GM18951 (cell line): ENCODE measurements at regions not wholly inside any gene's neighbourhood (a gene's known extent, or its start where the extent isn't known, plus 50 kb on each side); places are given as distances from the start of the nearest gene placed in this dataset.

ENCODE experiments used
- POLR2A ChIP-seq: IDR thresholded peaks from 4 replicates; pipeline ENCODE4 v1.6.1; 2011; ENCODE audit warnings: mild to moderate bottlenecking; ENCODE audit not compliant: insufficient read length, insufficient read depth; ENCODE audit errors: extremely low read depth
- in situ Hi-C: fragments of 300-500 bp; cut with MboI; formaldehyde crosslinking; loops from one replicate; pipeline ENCODE4 v1.12.0; 2022; ENCODE audit warnings: low sequenced_read_pairs, mixed read lengths, inconsistent platforms; ENCODE audit not compliant: unreplicated experiment

DNA sequence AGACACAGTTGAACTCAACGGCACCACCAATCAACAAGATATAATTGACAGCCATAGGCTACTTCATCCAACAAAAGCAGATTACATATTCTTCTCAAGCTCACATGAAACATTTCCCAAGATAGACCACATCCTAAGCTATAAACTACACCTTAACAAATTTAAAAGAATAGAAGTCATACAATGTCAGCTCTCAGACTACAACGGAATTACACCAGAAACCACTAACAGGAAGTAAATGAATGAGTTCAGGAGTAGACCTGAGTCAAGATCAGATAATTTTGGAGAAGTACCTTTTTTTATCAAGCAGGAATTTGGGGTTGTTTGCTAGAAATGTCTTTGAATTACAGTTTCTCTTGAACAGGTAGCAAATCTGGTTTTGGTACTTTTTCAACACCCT is 237.8 kb downstream of the TBX18 start:
- in situ Hi-C loops, result no loop called here
- TF ChIP-seq POLR2A, result no peak

DNA sequence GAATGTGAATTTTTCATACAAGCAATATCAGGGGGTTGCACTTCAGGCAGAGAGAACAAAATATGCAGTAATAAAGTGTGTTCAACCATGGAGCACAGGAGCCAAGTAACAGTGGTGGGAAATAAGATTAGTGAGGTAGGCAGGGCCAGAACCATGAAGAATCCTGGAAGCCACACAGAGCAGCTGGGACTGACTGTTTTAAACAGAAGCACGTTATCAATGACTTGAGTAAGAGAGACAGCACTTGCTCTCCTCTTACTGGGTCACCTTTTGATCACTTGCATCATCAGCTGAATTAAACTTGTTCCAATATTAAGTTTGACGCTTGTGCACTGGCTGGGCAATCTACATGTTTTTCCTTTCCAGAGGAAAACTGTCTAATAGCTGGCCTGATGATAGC is 238.5 kb downstream of the TBX18 start:
- in situ Hi-C loops, result no loop called here
- TF ChIP-seq POLR2A, result no peak

DNA sequence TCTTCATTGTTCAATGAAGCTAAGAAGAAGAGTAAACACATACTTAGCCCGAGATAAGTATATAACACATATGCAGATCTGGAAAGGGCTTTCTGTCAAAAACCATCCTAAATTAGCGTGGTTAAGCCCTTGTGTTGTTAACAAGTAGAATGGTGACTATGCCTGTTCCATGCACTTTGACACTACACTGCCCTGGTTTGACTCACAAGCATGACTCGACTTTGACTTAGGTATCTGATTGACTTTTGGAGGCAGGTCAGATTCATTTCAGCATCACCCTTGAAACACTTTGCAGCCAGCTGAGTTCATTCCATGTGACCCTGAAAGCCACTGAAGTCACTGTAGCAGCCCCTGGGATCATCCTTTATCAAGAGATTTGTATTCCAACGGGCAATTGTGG is 239.8 kb downstream of the TBX18 start:
- TF ChIP-seq POLR2A, result no peak
- in situ Hi-C loops, result no loop called here

DNA sequence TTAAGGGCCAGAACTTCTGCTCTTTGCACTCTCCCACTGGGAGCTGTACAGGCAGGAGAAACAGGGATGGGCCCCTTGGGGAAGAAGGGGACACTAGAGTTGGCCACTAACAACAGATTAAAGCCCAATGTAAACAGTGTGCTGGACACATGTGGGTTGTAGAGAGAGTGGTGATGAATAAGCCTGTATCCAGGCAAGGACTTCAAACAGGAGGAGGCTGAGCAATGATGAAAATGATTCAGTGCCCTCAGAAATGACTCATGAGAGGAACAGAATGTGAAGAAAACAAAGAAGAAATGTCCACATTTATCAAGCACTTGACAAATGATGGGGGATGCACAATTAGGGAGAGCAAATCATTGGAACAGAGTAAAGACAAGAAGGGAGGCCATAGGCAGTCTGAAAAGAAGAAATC is 242.3 kb downstream of the TBX18 start:
- no peak for TF ChIP-seq POLR2A
- in situ Hi-C loops, result no loop called here

DNA sequence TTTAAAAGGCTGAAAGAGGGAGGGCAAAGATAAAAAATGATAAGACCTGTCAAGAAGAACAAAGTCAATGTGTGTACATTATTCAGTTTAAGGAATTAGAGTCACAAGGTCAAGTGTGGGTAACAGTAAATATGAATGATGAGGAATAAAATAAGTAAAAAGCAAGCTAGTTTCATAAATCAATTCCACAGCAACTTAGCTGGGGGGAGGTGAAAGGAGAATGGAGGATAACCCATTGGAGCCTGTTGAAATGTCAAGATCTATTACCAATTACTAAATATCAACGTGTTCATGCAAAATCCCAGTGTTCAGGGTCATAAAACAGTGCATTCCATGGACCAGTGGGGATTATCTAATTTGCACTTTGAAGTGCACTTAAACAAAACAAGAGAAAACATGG is 242.9 kb downstream of the TBX18 start:
- no peak for TF ChIP-seq POLR2A
- in situ Hi-C loops, result no loop called here

DNA sequence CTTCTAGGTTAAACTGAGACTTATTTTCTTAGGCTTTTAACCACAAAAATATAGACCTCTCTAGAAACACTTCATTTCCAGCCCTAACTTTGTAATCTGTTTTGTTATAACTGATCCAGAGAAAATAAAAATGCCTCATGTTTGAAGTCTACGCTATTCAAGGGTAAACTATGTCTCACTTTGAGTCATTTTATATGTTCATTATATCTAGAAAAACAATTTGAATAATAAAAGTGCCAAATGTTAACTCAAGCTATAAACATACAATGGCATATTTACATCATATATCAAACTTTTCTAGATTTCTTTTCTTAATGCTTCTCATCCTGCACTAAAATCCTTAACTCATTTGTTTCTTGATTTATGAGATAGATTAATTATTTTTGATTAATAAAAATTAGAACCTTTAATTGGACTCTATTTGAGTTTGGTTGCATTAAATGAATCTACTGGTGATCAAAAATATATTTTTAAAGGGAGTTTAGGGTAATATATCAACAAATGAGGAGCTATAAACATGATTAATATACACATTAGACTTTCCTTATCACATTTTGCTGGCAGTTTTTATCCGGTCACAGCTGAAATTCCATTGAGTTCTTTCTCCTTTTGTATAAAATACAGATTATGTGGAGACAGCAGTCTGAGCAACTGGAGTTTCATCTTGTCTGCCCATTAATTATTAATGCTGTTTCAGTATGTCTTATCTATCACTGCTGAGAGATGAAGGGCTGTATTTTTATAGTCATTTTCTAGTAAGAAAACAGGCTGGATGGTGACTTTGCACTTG is 246.5 kb downstream of the TBX18 start:
- in situ Hi-C loops, result no loop called here

DNA sequence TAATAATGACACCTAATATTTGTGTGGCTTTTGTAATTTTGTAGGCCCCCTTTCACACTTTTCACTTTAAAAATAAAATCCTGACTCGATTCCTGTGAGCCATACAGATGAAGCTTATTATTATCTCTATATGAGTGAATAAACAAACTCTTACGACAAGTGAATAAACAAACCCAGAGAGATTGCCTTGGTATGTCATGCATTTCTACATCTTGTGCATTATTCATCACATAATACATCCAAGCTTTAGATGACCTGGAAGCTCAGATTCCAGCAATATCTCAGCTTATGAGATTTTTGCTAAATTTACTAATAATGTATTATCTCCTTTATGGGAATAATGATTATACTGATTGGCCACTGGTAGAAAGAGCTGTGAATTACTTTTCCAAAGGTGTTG is 248.2 kb downstream of the TBX18 start:
- no peak for TF ChIP-seq POLR2A
- in situ Hi-C loops, result no loop called here

More for the DNA sequence above, 246.5 kb downstream of the TBX18 start:
- TF ChIP-seq POLR2A, result no peak

DNA sequence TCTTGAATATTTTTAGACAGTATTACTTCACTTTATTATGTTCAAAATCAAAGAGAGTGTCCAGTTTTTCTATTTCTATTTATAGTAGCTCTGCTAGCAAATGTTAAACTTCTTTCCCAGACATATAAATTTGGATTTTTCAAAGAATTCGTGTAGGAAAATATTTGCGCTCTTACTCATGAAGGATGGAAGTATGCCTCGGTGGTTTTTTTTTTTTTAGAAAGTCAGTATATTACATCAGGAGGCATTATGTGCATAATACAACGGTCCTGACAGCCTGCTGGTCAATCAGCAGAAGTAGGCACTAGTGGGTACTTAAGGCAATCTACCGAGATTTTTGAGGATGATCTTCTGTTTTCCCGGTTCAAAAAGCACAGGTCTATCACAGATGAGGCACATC is 249.3 kb downstream of the TBX18 start:
- TF ChIP-seq POLR2A, result no peak
- in situ Hi-C loops, result no loop called here

DNA sequence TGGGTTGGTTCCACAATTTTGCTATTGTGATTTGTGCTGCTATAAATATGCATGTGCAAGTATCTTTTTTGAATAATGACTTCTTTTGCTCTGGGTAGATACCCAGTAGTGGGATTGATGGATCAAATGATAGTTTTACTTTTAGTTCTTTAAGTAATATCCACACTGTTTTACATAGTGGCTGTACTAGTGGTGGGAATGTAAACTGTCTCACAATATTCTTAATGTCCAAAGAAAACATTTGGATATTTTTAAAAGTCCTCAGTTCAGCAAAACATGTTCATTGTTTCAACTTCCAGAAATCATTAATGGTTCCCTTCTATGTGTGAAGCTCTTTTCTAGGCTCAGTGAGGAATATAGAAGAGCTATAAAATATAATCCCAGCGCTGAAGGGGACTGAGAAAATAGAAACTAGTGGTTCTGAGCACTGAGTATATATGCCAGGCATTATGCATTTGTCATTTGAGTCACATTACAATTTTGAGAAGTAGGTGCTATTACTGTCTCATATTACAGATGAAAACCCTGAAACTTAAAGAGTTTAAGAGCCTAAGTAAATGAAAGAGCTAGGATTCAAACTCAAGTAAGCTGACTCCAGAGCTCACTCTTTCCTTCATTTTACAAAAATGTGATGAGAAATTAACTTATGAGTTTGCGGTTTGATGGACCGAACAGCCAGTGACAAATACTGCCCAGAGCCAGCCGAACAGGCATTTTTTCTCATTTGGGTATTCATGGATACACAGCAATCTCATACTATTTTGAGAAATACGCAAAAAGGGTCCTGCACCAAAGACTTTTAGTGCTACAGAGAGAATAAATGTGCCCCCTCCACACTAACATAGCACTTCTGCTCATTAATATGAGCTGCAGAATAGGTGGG is 250.1 kb downstream of the TBX18 start:
- in situ Hi-C loops, result no loop called here
- no peak for TF ChIP-seq POLR2A

DNA sequence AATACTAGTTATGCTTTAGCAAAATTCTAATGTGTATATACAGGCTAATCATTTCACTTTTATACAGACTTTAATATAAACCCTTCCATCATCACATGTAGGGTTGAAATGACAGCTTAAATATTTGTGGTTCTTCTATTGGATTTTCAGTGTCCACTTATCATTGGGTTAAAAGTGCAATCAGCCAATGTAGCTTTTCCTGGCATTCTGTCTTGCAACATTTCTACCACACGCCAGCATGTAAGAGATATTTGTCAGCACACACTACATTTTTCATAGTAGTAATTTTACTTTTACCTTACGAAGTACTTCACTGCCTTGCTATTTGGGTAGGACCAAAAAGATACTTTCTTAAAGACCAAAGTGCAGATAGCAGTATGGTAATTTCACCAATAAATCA is 252.0 kb downstream of the TBX18 start:
- no peak for TF ChIP-seq POLR2A
- in situ Hi-C loops, result no loop called here

DNA sequence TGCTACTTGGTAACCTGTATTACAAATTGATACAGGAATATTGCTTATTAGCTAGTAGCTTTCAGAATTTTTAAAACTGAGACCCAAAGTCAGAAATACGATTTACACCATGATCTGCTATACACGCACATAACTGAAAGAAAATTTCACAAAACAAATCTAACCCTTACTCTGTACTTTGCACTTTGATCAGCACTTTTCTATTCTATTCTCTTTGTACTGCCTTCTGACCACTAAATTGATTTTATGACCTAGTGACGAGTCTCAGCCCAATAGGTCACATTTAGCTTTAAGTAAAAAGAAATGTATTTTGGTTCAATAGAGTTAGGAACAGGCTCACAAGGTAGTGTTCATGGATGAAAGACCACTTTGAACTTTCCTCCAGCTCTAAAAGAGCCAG is 252.5 kb downstream of the TBX18 start:
- no peak for TF ChIP-seq POLR2A
- in situ Hi-C loops, result no loop called here

DNA sequence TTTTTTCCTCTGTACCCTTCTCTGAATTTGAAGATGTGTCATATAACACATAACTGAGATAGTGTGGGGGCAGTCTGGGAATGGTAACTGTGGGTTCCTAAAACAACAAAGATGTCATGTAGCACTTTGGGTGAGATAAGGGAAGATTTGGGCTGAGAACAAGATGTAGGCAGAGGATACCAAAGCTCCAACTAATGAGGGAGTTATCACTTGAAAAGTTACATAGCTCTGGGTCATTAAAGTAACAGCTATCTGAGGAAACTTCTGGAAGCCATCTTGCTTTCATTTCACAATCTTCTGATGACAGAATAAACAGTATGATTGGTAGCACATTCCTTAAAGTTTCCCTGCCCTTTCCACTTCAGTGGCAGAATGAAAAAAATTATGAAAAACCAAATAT is 255.4 kb downstream of the TBX18 start:
- TF ChIP-seq POLR2A, result no peak
- in situ Hi-C loops, result no loop called here

DNA sequence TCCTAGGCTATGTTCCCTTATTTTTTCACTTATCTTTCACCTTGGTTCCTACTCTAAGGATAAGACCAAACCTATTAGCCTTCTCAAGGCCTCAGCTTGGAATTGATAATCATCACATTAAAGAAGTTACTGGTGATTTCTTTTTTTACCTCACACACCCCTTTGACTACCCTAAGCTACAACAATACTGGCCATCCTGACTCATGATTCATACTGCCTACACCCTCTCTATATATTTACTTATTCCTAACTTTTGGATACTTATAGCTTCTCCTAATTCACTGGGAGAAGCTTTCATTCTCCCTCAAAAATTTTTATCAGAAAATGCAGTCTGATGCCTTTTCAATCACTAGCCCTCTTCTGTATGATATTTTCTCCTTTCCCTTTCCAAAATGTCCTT is 256.1 kb downstream of the TBX18 start:
- in situ Hi-C loops, result no loop called here
- TF ChIP-seq POLR2A, result no peak

DNA sequence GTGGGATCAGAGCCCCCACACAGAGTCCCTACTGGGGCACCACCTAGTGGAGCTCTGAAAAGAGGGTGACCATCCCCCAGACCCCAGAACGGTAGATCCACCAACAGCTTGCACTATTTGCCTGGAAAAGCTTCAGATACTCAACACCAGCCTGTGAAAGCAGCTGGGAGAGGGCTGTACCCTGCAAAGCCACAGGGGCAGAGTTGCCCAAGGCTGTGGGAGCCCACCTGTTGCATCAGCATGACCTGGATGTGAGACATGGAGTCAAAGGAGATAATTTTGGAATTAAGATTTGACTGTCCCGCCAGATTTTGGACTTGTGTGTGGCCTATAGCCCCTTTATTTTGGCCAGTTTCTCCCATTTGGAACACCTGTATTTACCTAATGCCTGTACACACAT is 260.4 kb downstream of the TBX18 start:
- in situ Hi-C loops, result no loop called here
- TF ChIP-seq POLR2A, result no peak

DNA sequence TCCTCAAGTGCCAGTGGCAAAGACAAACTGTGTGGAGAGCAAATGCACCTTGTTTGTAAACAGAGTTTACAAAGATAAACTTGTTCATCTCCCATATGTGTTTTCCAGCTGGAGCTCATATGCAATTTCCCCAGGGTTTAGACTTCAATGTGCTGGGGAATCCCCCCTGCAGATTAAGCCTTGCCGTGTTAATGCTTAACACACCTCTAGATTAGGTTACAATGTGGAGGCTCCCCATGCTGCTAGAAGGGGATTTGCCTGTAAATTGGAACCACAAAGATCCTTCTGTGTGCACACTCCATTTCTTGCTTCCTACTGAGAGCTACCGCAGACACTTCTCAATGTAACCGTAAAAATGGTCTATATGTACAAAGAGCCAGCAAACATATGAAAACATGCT is 263.1 kb downstream of the TBX18 start:
- in situ Hi-C loops, result no loop called here
- TF ChIP-seq POLR2A, result no peak
